ENCODE measurements at regions not wholly inside any gene's neighbourhood (a gene's known extent, or its start where the extent isn't known, plus 50 kb on each side); places are given as distances from the start of the nearest gene placed in this dataset.

- no peak for TF ChIP-seq POLR2A (IDR thresholded peaks at IDR 0.05)
- TF ChIP-seq, protein P1, sequence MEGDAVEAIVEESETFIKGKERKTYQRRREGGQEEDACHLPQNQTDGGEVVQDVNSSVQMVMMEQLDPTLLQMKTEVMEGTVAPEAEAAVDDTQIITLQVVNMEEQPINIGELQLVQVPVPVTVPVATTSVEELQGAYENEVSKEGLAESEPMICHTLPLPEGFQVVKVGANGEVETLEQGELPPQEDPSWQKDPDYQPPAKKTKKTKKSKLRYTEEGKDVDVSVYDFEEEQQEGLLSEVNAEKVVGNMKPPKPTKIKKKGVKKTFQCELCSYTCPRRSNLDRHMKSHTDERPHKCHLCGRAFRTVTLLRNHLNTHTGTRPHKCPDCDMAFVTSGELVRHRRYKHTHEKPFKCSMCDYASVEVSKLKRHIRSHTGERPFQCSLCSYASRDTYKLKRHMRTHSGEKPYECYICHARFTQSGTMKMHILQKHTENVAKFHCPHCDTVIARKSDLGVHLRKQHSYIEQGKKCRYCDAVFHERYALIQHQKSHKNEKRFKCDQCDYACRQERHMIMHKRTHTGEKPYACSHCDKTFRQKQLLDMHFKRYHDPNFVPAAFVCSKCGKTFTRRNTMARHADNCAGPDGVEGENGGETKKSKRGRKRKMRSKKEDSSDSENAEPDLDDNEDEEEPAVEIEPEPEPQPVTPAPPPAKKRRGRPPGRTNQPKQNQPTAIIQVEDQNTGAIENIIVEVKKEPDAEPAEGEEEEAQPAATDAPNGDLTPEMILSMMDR (IDR thresholded peaks at IDR 0.05), result no peak
- TF ChIP-seq EP300 (IDR thresholded peaks at IDR 0.05), result no peak
Observed at GRCh38 chr2:198297350-198297749, 493.0 kb downstream of the PLCL1 start.

Measured in stomach (tissue), 4 donors.